ENCODE measurements at regions not wholly inside any gene's neighbourhood (a gene's known extent, or its start where the extent isn't known, plus 50 kb on each side); places are given as distances from the start of the nearest gene placed in this dataset.

DNA sequence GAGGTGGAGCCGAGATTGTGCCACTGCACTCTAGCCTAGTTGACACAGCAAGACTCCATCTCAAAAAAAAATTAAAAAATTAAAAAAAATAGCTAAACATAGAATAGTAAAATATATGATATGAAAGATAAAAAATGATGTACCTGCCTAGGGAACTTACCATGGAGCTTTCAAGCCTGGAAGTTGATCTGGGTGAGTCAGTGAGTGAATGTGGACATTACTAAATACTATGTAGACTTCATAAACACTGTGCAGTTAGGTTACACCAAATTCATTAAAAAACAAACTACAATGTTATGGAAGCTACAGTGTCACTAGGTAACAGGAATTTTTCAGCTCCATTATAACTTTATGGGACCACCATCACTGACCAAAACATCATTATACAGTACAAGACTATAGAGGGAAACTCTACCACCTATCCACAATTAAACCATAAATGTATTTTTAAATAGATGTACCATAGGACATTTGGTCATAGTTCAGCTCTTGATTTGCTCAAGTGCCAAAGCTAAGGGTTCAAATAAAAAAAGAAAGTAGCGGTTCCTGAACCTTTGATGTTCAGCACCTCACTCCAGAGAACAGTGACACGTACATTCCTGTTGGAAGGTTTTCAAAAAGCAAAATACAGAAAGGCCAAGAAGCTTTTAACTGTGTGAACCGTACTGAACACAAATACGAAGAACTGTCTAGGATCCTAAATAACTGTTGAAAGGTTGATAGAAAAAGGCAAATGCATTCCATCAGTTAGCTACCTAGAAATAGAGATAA lies 52.4 kb upstream of the SPDEF start:
- Mint-ChIP-seq H3K4me1 (peaks cover 10% of the 10 kb centered on the region), H3K4me3 (no peak overlapping the region), H3K9me3 (no peaks in the 10 kb centered on the region), H3K27me3 (no peaks in the 10 kb centered on the region), H3K27ac (no peak overlapping the region)
- no peak for ATAC-seq
- DNase-seq, result no peak

DNA sequence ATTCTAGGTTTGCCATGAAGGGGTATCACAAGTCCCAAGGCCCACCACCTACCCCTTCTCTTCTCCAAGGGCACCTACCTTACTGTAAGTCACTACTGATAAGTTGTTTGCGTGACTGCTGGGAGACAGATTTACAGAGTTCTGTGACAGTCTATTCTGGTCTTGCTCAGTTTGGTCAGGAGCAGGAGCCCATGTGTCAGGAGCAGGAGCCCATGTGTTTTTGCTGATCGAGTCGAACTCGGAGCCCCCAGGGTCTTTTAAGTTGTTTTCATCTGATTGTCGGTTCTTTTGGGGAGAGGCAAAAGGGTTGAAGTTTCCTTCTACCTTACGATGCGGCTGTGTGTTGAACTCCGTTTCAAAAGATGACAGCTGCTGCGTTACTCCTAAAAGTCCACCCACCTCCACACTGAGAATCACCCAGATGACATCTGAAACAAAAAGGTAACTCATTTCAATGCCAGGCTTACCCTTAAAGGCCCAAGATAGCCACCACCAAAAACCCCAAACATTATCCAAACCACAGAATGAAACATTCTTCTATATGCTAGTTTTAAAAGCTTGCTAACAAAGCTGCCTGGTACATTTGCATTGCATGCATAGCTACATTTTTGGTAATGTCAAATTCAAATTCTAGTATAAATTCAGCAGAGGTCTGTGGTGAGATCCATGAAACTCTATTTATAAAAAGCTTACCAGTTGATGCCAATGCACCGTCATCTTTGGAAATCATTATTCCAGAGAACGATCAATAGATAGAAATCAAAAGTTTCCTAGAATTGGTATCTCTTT lies 50.5 kb upstream of the SPDEF start:
- Mint-ChIP-seq H3K27ac (no peak overlapping the region), H3K9me3 (no peaks in the 10 kb centered on the region), H3K4me3 (no peak overlapping the region), H3K27me3 (no peaks in the 10 kb centered on the region), H3K4me1 (peaks cover 15% of the 10 kb centered on the region)
- DNase-seq, result no peak
- ATAC-seq, result no peak
